ENCODE measurements at regions not wholly inside any gene's neighbourhood (a gene's known extent, or its start where the extent isn't known, plus 50 kb on each side); places are given as distances from the start of the nearest gene placed in this dataset.

DNA sequence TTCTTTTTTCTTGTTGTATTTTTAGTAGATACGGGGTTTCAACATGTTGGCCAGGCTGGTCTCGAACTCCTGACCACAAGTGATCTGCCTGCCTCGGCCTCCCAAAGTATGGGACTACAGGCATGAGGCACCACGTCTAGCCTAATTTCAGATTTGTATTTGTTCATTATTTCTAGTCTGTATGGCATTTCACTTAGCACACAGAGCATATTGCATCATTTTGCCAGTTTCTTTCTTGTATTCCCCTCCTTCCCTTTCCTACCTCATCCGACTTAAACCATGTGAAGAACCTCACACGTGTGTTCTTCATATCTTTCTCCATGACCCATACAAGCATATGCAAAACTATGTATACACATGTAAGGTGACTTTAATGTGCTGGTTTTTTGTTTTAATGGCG is 470.0 kb downstream of the CBLN4 start:
- CTCF ChIA-PET, result no interaction called here

DNA sequence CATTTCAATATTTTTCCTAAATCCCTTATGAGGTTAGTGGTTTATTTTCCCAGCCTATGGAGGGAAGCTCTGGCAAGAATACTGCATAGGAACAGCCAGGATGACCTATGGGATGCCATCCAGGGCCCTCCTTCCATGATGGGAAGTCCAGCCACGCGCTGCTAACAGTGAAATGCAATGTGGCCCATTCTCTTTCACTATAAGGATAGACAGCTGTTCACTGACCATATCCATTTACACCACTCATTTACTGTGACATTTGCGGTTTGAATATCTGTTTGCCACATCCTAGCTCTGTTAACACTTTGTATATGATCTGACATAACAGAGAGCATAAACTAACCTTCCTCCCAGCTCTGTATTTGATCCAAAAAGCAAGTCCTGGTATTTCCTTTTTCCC is 471.7 kb downstream of the CBLN4 start:
- intact Hi-C loops (cut with micrococcal nuclease), result no loop called here
- 94% methylated on average over 3 of the region's 3 CpGs for WGBS (ENCODE audit: insufficient coverage)
- no peaks in the 10 kb centered on the region for H3K9me3 Mint-ChIP-seq (ENCODE audit: insufficient read depth)
- no peak overlapping the region for H3K4me3 Mint-ChIP-seq
- Histone ChIP-seq H3K36me3 (replicated peaks in 1 of 2; ENCODE audit: control extremely low read depth in 1 of 2, control insufficient read depth in 1 of 2, extremely low read depth in 1 of 2, insufficient read depth in 2 of 2, low read length in 1 of 2) (no peaks in the 10 kb centered on the region), H3K9me3 (ENCODE audit: control extremely low read depth in 1 of 3, control insufficient read depth in 2 of 3, insufficient read depth in 1 of 3, low read length in 2 of 3) (no peaks in the 10 kb centered on the region), H3K4me2 (replicated peaks; ENCODE audit: low read depth, low read length, poor library complexity, severe bottlenecking) (no peak overlapping the region), H3K27ac (ENCODE audit: low read length in 2 of 2) (no peak overlapping the region), H3K9ac (ENCODE audit: low read length) (no peak overlapping the region), H3K4me1 (ENCODE audit: control insufficient read depth in 2 of 2, insufficient read depth in 2 of 2, low read length in 2 of 2) (no peaks in the 10 kb centered on the region), H3K4me3 (ENCODE audit: control extremely low read depth in 1 of 5, extremely low read depth in 1 of 5, insufficient read depth in 1 of 5, low read depth in 2 of 5, low read length in 4 of 5) (no peak overlapping the region), H3K27me3 (replicated peaks in 1 of 4; ENCODE audit: control extremely low read depth in 1 of 4, control insufficient read depth in 3 of 4, insufficient read depth in 4 of 4, low read length in 3 of 4) (no peaks in the 10 kb centered on the region), H2AFZ (ENCODE audit: insufficient read depth, low read depth, low read length, poor library complexity, severe bottlenecking) (no peak overlapping the region), H3K79me2 (ENCODE audit: control insufficient read depth, insufficient read depth, low read length) (no peaks in the 10 kb centered on the region), H4K20me1 (ENCODE audit: control insufficient read depth, insufficient read depth, low read length, poor library complexity, severe bottlenecking) (no peaks in the 10 kb centered on the region)
- ChIA-PET POLR2A (no interaction called here), CTCF (no interaction called here)
- H3K27me3 Mint-ChIP-seq, result no peaks in the 10 kb centered on the region
- DNase-seq, result no peak
- no peaks in the 10 kb centered on the region for H3K4me1 Mint-ChIP-seq
- TF ChIP-seq EZH2 (IDR thresholded peaks at IDR 0.05; ENCODE audit: borderline replicate concordance, insufficient read depth, low read depth, low read length, poor library complexity, severe bottlenecking), result no peak
- TF ChIP-seq, protein P1, sequence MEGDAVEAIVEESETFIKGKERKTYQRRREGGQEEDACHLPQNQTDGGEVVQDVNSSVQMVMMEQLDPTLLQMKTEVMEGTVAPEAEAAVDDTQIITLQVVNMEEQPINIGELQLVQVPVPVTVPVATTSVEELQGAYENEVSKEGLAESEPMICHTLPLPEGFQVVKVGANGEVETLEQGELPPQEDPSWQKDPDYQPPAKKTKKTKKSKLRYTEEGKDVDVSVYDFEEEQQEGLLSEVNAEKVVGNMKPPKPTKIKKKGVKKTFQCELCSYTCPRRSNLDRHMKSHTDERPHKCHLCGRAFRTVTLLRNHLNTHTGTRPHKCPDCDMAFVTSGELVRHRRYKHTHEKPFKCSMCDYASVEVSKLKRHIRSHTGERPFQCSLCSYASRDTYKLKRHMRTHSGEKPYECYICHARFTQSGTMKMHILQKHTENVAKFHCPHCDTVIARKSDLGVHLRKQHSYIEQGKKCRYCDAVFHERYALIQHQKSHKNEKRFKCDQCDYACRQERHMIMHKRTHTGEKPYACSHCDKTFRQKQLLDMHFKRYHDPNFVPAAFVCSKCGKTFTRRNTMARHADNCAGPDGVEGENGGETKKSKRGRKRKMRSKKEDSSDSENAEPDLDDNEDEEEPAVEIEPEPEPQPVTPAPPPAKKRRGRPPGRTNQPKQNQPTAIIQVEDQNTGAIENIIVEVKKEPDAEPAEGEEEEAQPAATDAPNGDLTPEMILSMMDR (IDR thresholded peaks at IDR 0.05), result no peak
- no peak for ATAC-seq (ENCODE audit: low read depth)
- H3K27ac Mint-ChIP-seq, result no peak overlapping the region

More for the DNA sequence above, 470.0 kb downstream of the CBLN4 start:
- TF ChIP-seq EZH2 (IDR thresholded peaks at IDR 0.05; ENCODE audit: borderline replicate concordance, insufficient read depth, low read depth, low read length, poor library complexity, severe bottlenecking), result no peak
- TF ChIP-seq, protein P1 (IDR thresholded peaks at IDR 0.05), result no peak
- 71% methylated on average over 2 of the region's 7 CpGs for WGBS (ENCODE audit: insufficient coverage)
- no peak for ATAC-seq (ENCODE audit: low read depth)
- H2AFZ ChIP-seq (ENCODE audit: insufficient read depth, low read depth, low read length, poor library complexity, severe bottlenecking), result no peak overlapping the region
- DNase-seq, result no peak
- POLR2A ChIA-PET, result no interaction called here
- Mint-ChIP-seq H3K27me3 (no peaks in the 10 kb centered on the region), H3K9me3 (ENCODE audit: insufficient read depth) (no peaks in the 10 kb centered on the region), H3K4me1 (no peaks in the 10 kb centered on the region), H3K4me3 (no peak overlapping the region), H3K27ac (no peak overlapping the region)
- no peak overlapping the region for H3K27ac ChIP-seq (ENCODE audit: low read length in 2 of 2)
- H3K36me3 ChIP-seq (replicated peaks in 1 of 2; ENCODE audit: control extremely low read depth in 1 of 2, control insufficient read depth in 1 of 2, extremely low read depth in 1 of 2, insufficient read depth in 2 of 2, low read length in 1 of 2), result no peaks in the 10 kb centered on the region
- intact Hi-C loops (cut with micrococcal nuclease), result no loop called here
- no peak overlapping the region for H3K9ac ChIP-seq (ENCODE audit: low read length)
- no peaks in the 10 kb centered on the region for H3K27me3 ChIP-seq (replicated peaks in 1 of 4; ENCODE audit: control extremely low read depth in 1 of 4, control insufficient read depth in 3 of 4, insufficient read depth in 4 of 4, low read length in 3 of 4)
- H3K9me3 ChIP-seq (ENCODE audit: control extremely low read depth in 1 of 3, control insufficient read depth in 2 of 3, insufficient read depth in 1 of 3, low read length in 2 of 3), result no peaks in the 10 kb centered on the region
- no peak overlapping the region for H3K4me2 ChIP-seq (replicated peaks; ENCODE audit: low read depth, low read length, poor library complexity, severe bottlenecking)
- H3K4me1 ChIP-seq (ENCODE audit: control insufficient read depth in 2 of 2, insufficient read depth in 2 of 2, low read length in 2 of 2), result no peaks in the 10 kb centered on the region
- H3K79me2 ChIP-seq (ENCODE audit: control insufficient read depth, insufficient read depth, low read length), result no peaks in the 10 kb centered on the region
- no peaks in the 10 kb centered on the region for H4K20me1 ChIP-seq (ENCODE audit: control insufficient read depth, insufficient read depth, low read length, poor library complexity, severe bottlenecking)
- no peak overlapping the region for H3K4me3 ChIP-seq (ENCODE audit: control extremely low read depth in 1 of 5, extremely low read depth in 1 of 5, insufficient read depth in 1 of 5, low read depth in 2 of 5, low read length in 4 of 5)
